Brain microvascular endothelial cell (primary cell): ENCODE measurements at regions not wholly inside any gene's neighbourhood (a gene's known extent, or its start where the extent isn't known, plus 50 kb on each side); places are given as distances from the start of the nearest gene placed in this dataset.

ENCODE experiments used
- DNase-seq: peaks from one replicate; pipeline ENCODE4 v3.0.0-alpha.2; 2020
- H3K27ac ChIP-seq: fragments of 250-450 bp; sonication (Bioruptor Pico); 2 replicates; pipeline ENCODE4 v1.5.1; 2020; ENCODE audit warnings: mild to moderate bottlenecking, moderate library complexity
- H3K27me3 ChIP-seq: fragments of 250-450 bp; sonication (Bioruptor Pico); replicated peaks from 2 replicates; pipeline ENCODE4 v1.5.1; 2020; ENCODE audit warnings: mild to moderate bottlenecking
- H3K36me3 ChIP-seq: fragments of 250-450 bp; sonication (Bioruptor Pico); replicated peaks from 2 replicates; pipeline ENCODE4 v1.5.1; 2020; ENCODE audit warnings: mild to moderate bottlenecking
- H3K4me3 ChIP-seq: 2 replicates; pipeline ENCODE4 v1.5.1; 2011; ENCODE audit warnings: low read depth, mild to moderate bottlenecking, control low read depth, low read length, moderate library complexity
- CTCF ChIP-seq: IDR thresholded peaks from 2 replicates; pipeline ENCODE4 v1.5.1; 2011; ENCODE audit warnings: low read depth, mild to moderate bottlenecking, moderate library complexity, low read length, control low read depth, inconsistent platforms; ENCODE audit errors: missing control alignments
- in situ Hi-C: cut with HindIII; loops from 2 replicates; pipeline ENCODE4 v1.10.0; 2017; ENCODE audit warnings: low sequenced_read_pairs, low pct_ligation_motif_present

DNA sequence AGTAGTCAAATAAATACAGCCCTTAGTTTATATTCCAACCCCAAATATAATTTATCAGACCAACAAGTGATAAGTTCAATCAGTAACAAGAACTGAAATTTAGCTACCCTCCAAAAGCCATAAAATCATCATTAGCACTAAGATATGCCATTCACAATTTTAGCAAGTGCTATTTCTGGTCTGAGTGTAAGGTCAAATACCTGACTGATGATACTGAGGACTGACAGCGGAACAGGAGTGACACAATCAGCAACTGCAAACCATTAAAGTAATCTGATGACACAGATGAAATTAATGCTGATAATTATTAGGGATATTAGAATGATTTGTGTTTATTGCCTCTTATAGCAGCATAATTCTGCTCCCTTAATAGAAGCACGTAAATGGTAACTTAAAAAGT lies 152.7 kb upstream of the SPHKAP start:
- DNase-seq: no peak
- no peak for TF ChIP-seq CTCF
- in situ Hi-C loops: no loop called here
- no peak overlapping the region for H3K27ac ChIP-seq
- no peaks in the 10 kb centered on the region for H3K36me3 ChIP-seq
- H3K4me3 ChIP-seq: no peak overlapping the region
- H3K27me3 ChIP-seq: no peaks in the 10 kb centered on the region

DNA sequence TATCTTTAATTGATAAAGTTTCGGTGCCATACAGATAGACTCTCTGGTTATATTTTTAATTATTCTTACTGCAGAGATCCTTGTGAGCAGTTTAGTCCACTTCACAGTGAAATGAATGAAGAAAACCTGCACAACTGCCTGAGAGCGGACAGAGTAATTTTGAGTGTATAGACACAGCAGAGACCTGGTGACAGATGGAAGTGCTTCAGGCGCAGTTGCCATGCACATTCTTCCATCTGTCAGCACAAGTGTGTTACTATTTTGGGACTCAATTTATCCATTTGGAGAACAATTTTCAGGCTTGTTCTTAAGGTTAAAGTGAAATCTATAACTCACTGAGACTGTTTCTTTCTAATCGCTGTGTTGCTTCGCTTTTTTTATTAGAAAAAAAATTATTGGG lies 147.8 kb upstream of the SPHKAP start:
- H3K36me3 ChIP-seq: no peaks in the 10 kb centered on the region
- no peak overlapping the region for H3K4me3 ChIP-seq
- H3K27ac ChIP-seq: no peak overlapping the region
- DNase-seq: no peak
- H3K27me3 ChIP-seq: no peaks in the 10 kb centered on the region
- no peak for TF ChIP-seq CTCF
- in situ Hi-C loops: no loop called here

DNA sequence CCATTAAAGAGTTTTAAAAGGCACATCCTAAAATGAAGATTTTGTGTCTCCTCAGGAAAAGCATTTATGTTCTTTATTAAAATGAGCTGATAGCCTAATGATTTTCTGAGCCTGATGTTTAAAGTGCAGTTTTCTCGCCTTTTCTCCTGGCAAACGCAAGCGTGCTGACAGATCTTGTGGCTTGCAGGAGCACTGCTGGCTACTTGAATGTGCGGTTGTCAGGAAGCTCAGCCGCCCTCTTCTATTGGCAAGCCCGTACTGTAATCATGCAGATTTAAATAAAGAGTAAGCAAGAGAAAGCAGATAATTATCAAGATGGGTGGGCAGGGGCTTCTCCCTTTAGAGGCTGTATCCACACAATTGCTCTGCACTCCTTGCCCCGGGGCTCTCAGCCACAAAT lies 139.5 kb upstream of the SPHKAP start:
- no peak overlapping the region for H3K27ac ChIP-seq
- no peaks in the 10 kb centered on the region for H3K27me3 ChIP-seq
- no peak for TF ChIP-seq CTCF
- in situ Hi-C loops: no loop called here
- no peak overlapping the region for H3K4me3 ChIP-seq
- DNase-seq: no peak
- H3K36me3 ChIP-seq: no peaks in the 10 kb centered on the region

- no peaks in the 10 kb centered on the region for H3K36me3 ChIP-seq
- no peaks in the 10 kb centered on the region for H3K27me3 ChIP-seq
- in situ Hi-C loops: no loop called here
- no peak overlapping the region for H3K4me3 ChIP-seq
- H3K27ac ChIP-seq: no peak overlapping the region
- peak; percentile 34 for TF ChIP-seq CTCF
- no peak for DNase-seq
These were observed 136.7 kb upstream of the SPHKAP start for GRCh38 chr2:228318218-228318617.

DNA sequence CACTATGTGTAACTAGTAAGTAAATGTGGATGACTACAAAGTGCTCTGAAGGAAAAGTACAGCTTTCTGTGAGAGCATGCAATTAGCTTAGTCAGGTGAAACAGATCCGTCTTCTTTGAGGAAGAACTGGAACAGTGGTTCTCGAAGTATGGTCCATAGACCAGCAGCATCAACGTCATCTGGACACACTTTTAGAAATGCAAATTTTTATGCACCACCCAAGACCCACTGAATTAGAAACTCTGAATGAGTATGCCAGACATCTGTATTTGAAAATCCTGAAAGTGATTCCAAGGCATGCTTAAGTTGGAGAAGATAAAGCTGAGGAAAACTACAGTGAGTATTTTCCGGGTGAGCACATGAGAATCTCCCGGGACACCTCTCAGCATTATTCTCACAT lies 130.7 kb upstream of the SPHKAP start:
- Histone ChIP-seq H3K27me3 (no peaks in the 10 kb centered on the region), H3K27ac (no peak overlapping the region), H3K36me3 (no peaks in the 10 kb centered on the region), H3K4me3 (no peak overlapping the region)
- no peak for DNase-seq
- in situ Hi-C loops: no loop called here
- no peak for TF ChIP-seq CTCF

DNA sequence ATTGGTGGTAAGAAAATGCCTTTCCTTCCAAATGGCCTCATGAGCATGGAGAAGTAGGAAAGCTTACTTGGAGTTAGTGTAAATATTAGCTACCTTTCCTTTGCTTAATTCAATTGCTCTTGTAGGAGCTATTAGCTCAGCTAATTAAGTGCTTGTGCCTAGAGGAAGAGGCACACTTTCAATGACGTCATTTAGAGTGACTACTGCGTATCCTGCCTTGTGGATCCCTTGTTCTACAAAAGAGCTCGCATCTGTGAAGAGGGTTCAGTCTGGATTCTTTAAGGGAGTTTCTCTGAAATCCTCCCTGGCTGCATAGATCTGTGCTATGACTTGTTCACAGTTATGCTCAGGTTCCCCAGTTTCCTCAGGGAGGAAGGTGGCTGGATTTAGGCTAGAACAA lies 122.5 kb upstream of the SPHKAP start:
- no peak for TF ChIP-seq CTCF
- Histone ChIP-seq H3K36me3 (no peaks in the 10 kb centered on the region), H3K27me3 (no peaks in the 10 kb centered on the region), H3K4me3 (no peak overlapping the region), H3K27ac (no peak overlapping the region)
- in situ Hi-C loops: no loop called here
- no peak for DNase-seq
